Left lobe of liver (tissue), 2 donors: ENCODE measurements at regions not wholly inside any gene's neighbourhood (a gene's known extent, or its start where the extent isn't known, plus 50 kb on each side); places are given as distances from the start of the nearest gene placed in this dataset.

ENCODE experiments used
- ATAC-seq: fragments of 200-7000 bp; cut with Tn5 transposase; one replicate; pipeline ENCODE4 v1.9.1; 2020; ENCODE audit warnings: mild to moderate bottlenecking, moderate library complexity
- DNase-seq: peaks from one replicate; pipeline ENCODE4 v3.0.0-alpha.2; 2020; ENCODE audit warnings: low spot score
- donor health status: DM: no; HTN: no; CAD: no; lungs with moderate emphysema.
- donor health status: DM: no; HTN: yes; CAD: no.

DNA sequence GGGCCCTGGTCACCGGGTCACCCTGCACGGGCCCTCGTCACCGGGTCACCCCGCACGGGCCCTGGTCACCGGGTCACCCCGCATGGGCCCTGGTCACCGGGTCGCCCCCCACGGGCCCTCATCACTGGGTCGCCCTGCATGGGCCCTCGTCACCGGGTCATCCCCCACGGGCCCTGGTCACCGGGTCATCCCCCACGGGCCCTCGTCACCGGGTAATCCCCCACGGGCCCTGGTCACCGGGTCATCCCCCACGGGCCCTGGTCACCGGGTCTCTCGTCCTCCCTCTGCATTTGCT is 77.6 kb downstream of the RIPK4 start:
- ATAC-seq (no peak), DNase-seq (no peak)

DNA sequence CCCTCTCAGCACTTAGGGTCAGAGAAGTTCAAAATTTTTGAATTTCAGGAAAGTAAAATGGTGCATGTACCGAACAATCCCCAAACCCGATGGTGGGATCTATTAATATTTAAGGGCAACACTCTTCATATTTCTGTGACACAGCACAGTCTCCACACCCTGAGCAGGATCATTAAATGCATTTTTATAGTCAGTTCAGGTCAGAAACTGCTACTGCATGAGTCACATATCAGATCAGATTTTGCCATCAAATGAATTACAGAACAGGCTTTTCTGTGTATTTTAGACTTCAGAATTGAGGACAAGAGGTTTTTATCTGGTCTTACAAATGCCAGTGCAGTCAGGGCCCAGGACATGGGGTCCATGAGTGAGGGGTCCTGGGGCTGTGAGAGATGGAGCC is 79.2 kb downstream of the RIPK4 start:
- DNase-seq (no peak), ATAC-seq (no peak)

DNA sequence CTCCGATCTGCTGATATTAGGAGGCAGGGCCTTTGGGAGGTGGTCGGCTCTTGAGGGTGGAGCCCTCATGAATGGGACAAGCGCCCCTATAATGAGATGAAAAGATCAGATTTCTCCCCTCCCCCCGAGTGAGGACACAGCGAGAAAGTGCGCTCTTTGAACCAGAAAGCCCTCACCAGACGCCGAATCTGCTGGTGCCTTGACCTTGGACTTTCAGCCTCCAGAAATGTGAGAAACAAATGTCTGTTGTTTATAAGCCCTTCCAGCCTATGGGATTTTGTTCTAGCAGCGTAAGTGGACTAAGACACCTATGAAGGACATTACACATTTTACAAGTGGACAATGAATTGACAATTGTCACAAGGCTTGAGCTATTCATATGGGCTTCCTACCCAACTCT is 80.2 kb downstream of the RIPK4 start:
- DNase-seq (no peak), ATAC-seq (no peak)

DNA sequence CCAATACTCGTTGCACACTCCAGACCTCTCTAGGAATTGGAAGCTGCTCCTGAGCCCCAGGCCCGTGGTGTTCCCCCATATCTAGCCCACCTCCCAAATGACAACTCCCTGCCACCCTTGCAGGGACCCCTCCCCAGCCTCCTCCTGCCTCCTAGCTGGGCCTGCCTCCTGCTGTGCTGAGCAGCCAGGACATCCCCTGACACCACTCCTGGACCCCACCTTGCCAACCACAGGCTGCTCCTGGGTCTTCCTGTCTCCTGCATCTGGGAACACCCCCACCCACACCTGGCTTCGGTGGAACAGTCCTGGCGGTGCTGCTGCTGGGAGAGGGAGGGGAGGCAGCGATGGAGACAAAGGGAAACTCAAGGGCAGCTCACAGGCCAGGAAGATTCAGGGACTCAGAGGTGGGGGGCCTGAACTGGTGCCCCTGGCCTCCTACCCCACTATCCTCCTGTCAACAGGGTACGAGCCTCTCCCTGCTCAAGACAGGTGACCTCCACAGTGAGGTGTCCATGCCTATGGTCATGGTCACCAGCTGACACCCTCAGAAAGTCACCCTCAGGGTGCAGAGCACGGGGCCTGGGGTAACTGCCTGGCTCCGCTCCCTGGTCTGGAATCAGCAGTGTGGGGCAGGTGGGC is 81.2 kb downstream of the RIPK4 start:
- DNase-seq, result no peak
- ATAC-seq, result no peak

DNA sequence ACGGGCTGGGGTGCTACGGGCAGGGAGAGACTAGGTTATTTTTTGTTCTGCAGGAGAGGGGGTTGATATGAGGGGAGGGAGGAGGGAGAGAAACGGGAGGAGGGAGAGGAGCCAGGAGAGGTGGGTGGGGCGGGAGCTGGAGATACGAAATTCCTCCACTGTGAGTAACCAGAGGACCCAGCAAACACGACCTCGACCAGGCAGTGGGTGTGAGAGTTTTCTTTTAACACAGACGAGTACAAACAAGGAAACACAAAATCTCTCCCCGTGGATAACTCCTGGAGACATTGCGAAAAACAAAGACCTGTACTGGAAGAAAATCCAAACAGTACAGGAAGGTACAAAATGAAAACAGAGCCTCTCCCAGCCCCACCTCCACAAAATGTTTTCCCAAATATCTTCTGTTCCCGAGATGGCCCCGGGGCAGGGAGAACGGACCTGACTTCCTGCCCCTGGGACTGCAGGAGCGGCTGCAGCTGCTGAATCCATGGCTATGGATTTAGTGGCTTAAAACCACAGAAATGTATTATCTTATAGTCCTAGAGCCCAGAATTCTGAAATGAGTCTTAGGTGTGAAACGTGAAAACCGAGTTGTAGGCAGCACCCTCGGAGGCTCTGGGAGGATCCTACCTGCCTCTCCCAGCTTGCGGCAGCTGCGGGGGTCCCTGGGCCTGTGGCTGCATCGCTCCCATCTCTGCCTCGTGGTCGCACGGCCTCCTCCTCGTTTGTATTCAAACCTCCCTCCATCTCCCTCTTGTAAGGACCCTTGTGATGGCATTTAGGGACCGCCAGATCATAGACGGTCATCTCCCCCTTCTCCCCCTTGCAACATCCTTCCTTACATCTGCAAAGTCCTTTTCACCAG is 82.2 kb downstream of the RIPK4 start:
- DNase-seq (no peak), ATAC-seq (no peak)

DNA sequence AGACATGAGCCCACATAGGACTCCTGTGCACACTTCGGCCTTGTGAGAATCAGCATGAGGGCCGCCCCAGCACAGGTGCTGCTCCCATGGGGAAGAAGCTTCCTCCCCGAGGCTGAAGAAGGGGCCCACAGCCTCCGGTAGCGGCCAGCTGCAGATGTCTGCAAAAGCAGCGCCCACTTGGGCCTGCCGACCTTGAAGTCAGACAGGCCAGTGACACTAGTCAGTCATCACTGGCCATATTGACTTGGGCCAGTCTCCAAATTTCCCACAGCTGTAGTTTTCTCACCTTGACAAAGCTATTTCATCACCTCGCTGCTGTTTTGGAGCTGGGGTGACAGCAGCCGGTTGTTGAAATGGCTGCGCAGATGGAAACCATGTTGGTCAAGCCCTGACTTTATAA is 83.0 kb downstream of the RIPK4 start:
- no peak for DNase-seq
- no peak for ATAC-seq

DNA sequence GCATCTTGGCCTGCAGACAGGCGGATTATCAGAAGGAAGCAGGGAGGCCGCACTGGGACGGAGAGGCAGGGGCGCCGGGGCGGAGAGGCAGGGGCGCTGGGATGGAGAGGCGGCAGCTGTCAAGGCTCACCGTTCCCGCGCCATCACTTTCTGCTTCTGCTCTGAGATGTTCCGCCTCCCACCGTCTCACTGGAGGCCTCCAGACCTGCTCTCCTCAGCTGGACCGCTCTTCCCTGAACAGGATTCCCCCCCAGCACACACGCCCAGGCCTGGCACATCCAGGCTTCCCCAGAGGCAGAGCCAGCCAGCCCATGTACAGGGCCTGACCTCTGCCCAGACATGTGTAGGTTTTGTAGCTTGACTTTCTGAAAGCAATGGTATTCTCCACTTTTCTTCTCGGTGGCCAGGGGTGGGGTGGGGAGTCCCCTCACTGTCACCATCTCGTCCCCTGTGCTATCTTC is 84.1 kb downstream of the RIPK4 start:
- ATAC-seq (no peak), DNase-seq (no peak)

DNA sequence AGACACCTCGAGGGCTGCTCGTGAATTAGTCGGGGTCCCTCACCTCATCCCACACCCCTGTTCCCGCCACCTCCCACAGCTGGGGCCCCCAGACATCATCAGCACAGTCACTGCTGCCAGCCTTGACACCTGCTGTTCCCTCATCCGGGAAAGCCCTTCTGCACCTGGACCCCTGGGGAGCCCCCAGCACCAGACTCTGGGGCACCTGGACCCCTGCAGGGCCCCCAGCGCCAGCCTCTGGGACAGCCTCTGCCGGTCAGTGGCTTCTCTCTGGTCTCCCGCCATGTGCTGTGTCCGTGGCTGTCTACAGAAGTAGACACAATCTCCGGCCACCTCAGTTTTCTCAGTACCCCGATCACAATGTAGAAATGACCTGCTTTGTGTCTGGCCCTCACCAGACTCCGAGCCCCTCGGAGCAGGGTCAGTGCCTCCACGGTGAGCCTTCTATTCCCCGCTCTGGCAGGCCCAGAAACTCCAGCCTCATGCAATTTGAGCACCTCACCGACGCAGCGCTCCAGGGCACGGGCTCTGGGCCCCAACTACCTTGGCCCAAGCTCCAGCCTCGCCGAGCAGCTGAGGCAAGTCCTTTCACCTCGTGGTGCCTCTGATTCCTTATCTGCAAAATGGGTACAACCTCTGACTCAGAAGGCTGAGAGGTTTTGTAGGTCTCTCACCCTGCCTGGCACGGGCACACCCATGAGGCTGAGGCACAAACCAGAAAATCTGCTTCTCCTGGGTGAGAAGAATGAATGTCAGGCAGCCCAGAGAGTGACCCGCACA is 84.7 kb downstream of the RIPK4 start:
- no peak for ATAC-seq
- no peak for DNase-seq

DNA sequence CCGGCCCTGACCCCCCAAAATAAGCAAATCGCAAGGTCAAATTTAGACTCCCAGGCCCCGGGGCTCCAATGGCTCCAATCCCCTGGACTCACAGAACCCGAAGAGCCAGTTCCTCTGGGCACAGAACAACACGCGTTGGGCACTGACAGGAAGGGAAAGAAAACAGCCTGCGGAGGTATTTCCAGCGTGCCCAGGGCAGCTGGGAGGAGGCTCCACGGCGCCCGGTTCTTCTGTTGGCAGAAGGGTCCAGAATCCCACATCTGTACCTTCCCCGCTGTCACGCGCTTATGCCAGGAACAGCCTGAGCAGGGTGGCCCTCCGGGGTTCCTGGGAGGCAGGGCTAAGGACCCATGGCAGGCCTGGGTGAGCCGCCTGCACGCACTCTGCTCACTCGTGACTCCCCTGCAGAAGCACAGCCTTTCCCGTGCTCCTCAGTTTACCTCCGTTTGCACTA is 85.5 kb downstream of the RIPK4 start:
- no peak for ATAC-seq
- no peak for DNase-seq

DNA sequence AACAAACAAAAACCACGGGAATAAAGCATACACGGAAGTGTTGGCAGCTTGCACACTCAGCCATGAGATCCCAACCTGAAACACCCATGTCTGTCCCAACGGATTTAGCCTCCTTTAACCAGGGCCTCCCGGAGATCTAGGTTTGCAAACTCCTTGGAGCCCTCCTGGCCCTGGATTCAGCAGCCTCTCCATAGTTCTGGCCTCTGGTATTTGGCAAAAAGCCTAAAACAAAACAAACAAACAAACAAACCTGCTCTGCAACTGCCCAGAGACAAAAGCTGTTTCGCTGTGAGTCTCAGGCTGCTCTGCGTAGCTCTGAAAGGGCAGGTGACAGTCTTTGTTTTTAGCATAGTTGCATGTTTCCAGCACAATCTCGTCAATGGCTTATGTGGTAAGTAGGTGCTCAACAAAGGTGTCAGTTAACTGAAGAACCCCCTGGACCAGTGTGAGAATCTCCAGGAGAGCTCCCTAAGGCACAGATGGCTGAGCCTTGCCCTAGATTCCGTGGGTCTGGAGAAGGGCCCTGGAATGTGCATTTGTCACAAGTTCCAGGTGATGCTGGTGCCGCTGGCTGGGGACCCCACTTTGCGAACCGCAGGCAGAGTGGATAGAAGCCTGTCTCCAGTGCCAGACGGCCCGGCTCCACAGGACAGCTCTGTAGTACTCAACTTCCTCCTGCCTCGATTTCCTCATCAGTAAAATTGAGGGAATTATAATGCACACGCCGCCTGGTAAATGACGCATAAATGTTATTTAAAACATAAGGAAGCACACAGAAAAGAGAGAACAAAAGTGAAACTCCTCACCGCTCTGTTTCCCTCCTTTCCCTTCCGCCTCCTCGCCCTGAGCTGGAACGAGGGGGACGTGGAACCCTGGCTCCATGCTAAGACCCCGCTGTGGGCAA is 86.2 kb downstream of the RIPK4 start:
- no peak for ATAC-seq

DNA sequence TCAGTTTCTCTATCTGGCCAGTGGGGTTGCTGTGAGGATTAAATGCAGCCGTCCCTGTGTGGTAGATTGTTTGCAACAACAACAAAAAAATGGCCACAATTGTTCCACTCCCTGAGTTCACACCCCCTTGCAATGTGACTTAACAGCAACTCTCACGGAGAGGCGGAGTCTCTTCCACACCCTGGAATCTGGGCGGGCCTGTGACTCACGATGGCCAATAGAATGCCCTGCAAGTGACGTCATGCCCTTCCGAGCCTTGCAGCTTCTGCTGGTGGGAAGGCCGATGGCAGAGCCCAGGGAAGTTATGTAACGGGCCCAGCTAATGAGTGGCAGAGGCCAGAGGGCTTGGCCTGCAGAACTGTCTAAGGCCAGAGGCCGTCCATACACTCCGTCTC is 87.9 kb downstream of the RIPK4 start:
- ATAC-seq, result peak; percentile 95
- DNase-seq, result peak; percentile 92

More for the DNA sequence above, 86.2 kb downstream of the RIPK4 start:
- DNase-seq, result no peak

DNA sequence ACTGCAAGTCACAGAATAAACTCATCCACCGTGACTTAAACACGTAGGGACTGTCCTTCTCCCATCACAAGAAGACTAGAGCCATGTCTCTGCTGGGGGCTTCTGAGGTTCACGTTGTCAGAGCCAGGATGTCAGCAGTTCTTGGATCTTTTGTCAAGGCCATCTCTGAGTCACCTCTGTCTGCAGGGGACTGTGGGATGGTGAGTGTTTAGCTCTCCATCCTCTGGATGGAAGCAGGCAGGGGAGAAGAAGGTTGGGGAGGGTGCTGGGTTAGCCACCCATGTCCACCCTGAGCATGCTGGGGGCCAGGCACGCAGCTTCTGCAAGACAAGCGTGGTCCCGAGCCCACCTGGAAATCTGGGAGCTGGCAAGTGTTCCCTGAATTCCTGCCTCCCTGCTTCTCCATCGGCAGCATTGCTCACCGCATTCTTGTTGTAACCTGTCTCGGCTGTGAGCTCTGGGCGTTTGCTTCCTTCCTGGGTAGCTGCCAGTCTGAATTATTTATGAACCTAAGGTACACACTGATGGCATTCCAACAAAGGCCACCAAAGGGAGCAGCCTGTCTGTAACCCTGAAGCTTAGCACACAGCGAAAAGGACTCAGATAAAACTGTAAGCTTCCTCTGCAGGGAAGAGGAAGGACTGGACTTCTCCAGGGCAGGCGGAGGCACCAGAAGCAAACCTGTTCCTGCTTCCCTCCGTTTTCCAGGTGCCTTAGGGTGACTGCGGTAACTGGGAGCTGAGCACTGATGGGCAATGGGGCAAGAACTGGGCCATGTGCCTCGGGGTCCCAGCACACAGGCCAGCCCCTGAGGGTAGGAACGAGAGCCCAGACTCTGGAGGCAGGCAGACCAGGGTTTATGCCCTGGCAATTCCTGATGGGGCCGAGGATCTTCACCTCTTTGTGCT is 88.6 kb downstream of the RIPK4 start:
- DNase-seq, result no peak
- ATAC-seq, result peak; percentile 33

DNA sequence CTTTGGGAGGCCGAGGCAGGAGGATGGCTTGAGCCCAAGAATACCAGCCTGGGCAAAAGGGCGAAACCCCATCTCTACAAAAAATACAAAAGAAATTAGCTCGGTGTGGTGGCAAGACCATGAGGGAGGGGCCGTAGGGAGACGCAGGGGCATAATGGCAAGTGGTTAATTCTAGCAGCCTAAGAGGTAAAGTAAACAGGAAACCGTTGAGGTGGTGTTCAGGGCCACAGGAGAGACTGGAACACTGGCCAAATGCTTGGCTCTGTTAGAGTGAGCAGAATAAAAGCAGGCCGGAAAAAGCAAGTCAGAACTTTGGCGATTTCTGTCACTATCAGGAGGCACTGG is 89.2 kb downstream of the RIPK4 start:
- ATAC-seq, result no peak
- no peak for DNase-seq

DNA sequence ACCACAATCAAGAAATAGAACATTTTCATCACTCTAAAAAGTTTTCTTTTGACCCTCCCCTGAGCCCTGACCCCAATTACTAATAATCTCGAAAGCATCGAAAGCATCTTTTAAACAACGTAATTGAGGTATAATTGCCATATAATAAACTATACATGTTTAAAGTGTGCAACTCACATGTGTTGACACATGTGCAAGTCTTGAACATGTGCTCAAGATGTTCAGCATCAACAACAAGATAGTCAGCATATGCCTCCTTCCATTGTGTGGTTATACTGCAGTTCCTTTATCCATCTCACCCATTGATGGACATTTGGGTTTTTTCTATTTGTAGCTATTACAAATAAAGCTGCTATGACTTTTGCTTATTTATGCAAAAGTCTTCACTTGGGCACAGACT is 90.7 kb downstream of the RIPK4 start:
- ATAC-seq, result no peak
- no peak for DNase-seq

DNA sequence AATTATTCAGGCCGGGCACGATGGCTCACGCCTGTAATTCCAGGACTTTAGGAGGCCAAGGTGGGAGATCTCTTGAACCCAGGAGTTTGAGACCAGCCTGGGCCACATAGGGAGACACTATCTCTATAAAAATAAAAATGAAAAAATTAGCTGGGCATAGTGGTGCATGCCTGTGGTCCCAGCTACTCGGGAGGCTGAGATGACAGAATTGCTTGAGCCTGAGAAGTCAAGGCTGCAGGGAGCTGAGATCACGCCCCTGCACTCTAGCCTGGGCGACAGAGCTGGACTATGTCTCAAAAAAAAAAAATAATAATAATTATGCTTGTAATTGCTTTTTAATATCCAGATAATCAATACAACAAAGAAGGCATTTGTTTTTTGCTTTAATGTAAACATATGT is 91.3 kb downstream of the RIPK4 start:
- DNase-seq, result no peak
- ATAC-seq, result no peak

DNA sequence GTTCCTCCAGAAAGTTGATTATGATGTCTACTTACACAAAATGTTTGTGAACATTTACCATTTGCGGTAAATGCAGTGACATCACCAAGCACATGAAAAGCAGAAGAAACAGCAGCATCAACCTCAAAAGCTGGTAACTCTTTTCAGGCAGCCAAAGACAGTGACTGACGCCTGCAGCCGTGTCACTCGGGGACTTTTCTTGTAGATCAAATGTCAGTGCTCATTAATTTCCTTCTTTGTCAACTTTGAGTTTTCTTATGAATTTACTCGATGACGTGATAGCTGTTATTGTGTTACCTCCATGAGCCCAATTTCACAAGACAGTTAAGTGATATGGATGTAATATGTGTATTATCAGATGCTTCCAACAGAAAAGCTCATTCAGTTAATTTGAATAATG is 92.5 kb downstream of the RIPK4 start:
- DNase-seq (no peak), ATAC-seq (no peak)

DNA sequence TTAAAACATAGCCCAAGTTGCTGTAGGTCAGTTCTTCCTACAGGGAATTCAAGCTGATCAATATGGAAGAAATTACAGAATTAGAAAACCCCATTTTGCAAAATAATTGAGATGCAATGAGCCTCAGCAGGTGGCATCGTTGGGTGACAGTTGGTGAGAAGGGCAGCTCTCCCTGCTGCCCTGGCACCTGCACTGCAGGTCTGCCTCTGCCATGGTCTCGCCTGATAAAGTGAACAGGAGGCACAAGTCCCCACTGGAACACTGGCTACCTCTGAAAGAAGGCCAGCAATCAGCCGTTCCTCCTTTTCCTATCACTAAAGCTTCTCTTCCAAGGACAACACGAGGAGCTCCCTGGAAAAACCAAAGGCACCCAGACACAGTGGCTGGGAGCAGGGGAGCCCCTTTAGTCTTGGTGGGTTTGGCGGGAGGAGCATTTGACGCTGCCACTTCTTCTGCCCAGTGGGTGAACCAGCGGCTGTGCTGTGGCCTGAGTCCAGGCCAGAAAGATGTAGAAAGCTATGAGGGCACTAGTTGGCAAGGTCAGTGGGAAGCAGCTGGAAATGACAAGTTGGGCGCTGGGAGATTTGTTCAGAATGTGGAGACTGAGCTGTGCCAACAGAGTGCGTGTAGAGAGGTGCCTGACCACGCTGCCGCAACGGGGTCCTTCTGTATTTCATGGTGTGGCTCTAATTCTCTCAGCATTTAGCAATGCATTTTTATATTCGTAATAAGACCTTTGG is 93.1 kb downstream of the RIPK4 start:
- peak; percentile 24 for ATAC-seq
- no peak for DNase-seq

DNA sequence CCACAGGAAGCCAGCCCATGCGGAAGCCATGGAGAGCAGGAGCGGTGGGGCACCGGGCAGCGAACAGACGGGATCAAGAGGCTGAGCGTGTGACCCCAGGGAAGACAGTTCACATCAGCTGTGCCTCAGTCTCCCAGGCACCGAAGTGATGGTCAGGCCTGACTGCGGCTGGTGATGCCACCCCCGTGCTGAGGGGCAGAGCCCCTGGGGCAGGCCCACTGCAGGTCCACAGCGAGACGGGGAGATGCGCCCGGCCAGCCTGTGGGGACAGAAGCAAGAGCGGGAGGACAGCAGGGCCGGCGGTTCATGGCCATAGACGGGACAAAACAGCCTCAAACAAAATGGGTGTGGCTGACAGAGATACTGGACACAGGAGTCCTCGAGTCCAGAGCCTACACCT is 93.8 kb downstream of the RIPK4 start:
- DNase-seq (no peak), ATAC-seq (no peak)

DNA sequence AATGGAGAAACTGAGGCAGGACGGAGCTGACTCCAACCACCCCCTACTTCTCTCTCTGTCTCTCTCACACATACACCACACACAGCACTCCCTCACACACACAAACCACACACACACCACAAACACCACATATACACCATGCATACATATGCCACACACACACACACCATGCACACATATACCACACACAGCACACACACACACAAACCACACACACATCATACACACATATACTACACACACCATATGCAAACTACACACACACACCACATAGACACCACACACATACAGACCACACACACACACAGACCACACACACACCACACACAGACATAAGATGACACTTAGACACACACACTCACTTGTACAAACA is 94.3 kb downstream of the RIPK4 start:
- DNase-seq, result no peak
- ATAC-seq, result no peak
